ENCODE measurements at regions not wholly inside any gene's neighbourhood (a gene's known extent, or its start where the extent isn't known, plus 50 kb on each side); places are given as distances from the start of the nearest gene placed in this dataset.

DNA sequence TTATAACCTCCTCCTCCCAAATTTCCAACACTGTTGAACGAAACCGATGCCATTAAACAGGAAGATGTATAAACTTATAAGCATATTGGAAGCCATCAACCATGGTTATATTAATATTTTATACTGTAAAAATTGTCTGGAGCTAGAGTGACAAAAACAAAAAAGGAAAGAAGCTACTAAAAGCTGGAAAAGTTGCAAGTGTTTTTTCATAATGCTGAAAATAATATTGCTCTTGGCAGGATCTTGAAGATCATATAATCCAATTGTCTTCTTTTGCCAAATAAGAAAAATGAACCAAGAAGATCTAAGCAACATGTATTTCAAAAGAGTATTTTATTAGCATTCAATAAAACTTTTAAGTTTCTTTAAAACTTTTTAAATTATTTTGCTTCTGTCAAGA, 268.9 kb upstream of the HSF2 start:
- Histone ChIP-seq H3K4me1 (no peaks in the 10 kb centered on the region), H3K27ac (no peak overlapping the region), H3K27me3 (no peaks in the 10 kb centered on the region), H3K4me3 (replicated peaks in 1 of 3) (no peak overlapping the region), H3K36me3 (no peaks in the 10 kb centered on the region), H3K9me3 (no peaks in the 10 kb centered on the region)
- no peak for DNase-seq
- intact Hi-C loops (cut with DNase I) = no loop called here
- WGBS, 2 donors = 75 to 89% methylated on average over 2 of the region's 2 CpGs
- TF ChIP-seq POLR2A (IDR thresholded peaks at IDR 0.05) (no peak), CTCF (IDR thresholded peaks at IDR 0.05) (no peak)

DNA sequence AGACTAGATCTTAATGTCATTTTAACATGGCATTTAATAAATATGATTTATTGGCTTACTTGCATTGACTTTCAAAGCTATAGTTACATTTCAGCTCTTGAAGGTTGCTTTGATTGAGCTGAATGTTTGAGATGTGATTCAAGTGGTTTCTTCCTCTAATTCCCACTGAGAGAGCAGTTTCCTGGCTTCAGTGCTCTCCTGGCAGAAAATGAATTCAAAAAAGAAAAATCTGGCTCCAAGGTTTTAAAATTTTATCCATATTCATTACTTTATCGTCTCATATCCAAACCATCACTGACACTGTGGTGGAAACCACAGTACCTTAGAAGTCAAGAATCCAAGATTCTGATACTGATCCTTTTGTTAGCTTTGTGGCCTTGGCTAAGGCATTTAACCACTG, 263.1 kb upstream of the HSF2 start:
- 77 to 80% methylated on average over 1 of the region's 1 CpG for WGBS, 2 donors
- no peak overlapping the region for H3K4me3 ChIP-seq (replicated peaks in 1 of 3)
- DNase-seq = no peak
- H3K4me1 ChIP-seq = no peaks in the 10 kb centered on the region
- TF ChIP-seq CTCF (IDR thresholded peaks at IDR 0.05) (no peak), POLR2A (IDR thresholded peaks at IDR 0.05) (no peak)
- no peak overlapping the region for H3K27ac ChIP-seq
- no peaks in the 10 kb centered on the region for H3K27me3 ChIP-seq
- H3K9me3 ChIP-seq = no peaks in the 10 kb centered on the region
- H3K36me3 ChIP-seq = no peaks in the 10 kb centered on the region
- intact Hi-C loops (cut with DNase I) = no loop called here

DNA sequence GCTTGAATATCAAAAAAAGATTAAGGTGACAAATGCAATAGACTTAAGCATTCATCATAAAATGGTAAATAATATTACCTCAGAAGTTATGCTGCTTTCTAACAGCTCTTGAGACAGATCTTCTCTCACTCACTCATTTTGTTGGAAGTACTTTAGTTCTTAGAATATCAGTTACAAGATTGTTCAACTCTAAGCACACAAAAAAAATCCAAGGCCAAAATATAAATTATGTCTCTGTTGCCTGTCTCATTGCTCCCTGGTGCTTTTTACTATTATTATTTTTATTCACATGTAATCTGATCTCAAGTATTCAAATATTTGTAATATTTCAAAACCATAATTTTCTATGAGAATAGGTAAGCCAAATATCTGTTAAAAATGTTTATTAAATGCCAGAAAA, 259.4 kb upstream of the HSF2 start:
- Histone ChIP-seq H3K4me1 (no peaks in the 10 kb centered on the region), H3K4me3 (replicated peaks in 1 of 3) (no peak overlapping the region), H3K36me3 (no peaks in the 10 kb centered on the region), H3K27me3 (no peaks in the 10 kb centered on the region), H3K27ac (no peak overlapping the region), H3K9me3 (no peaks in the 10 kb centered on the region)
- no peak for DNase-seq
- intact Hi-C loops (cut with DNase I) = no loop called here
- no peak for TF ChIP-seq POLR2A (IDR thresholded peaks at IDR 0.05)
- TF ChIP-seq CTCF (IDR thresholded peaks at IDR 0.05) = no peak

GRCh38 chr6:122141246-122141645, 258.2 kb upstream of the HSF2 start:
- TF ChIP-seq POLR2A (IDR thresholded peaks at IDR 0.05) (no peak), CTCF (IDR thresholded peaks at IDR 0.05) (no peak)
- no peaks in the 10 kb centered on the region for H3K9me3 ChIP-seq
- no peak for DNase-seq
- 69 to 77% methylated on average over 2 of the region's 2 CpGs for WGBS, 2 donors
- H3K27ac ChIP-seq = no peak overlapping the region
- intact Hi-C loops (cut with DNase I) = no loop called here
- H3K4me1 ChIP-seq = no peaks in the 10 kb centered on the region
- H3K4me3 ChIP-seq (replicated peaks in 1 of 3) = no peak overlapping the region
- H3K27me3 ChIP-seq = no peaks in the 10 kb centered on the region
- no peaks in the 10 kb centered on the region for H3K36me3 ChIP-seq

- H3K9me3 ChIP-seq = no peaks in the 10 kb centered on the region
- H3K27ac ChIP-seq = no peak overlapping the region
- H3K27me3 ChIP-seq = no peaks in the 10 kb centered on the region
- H3K36me3 ChIP-seq = no peaks in the 10 kb centered on the region
- no peaks in the 10 kb centered on the region for H3K4me1 ChIP-seq
- 74 to 75% methylated on average over 3 of the region's 3 CpGs for WGBS, 2 donors
- no peak overlapping the region for H3K4me3 ChIP-seq (replicated peaks in 1 of 3)
- TF ChIP-seq CTCF (IDR thresholded peaks at IDR 0.05) (no peak), POLR2A (IDR thresholded peaks at IDR 0.05) (no peak)
- intact Hi-C loops (cut with DNase I) = no loop called here
- no peak for DNase-seq
Observed at GRCh38 chr6:122143813-122144601, 255.4 kb upstream of the HSF2 start.

Measured in thyroid gland (tissue), 4 donors.